HEK293 (cell line): ENCODE measurements at regions not wholly inside any gene's neighbourhood (a gene's known extent, or its start where the extent isn't known, plus 50 kb on each side); places are given as distances from the start of the nearest gene placed in this dataset.

ENCODE experiments used
- CTCF ChIA-PET: fragments of 350-600 bp; formaldehyde crosslinking; extraction: SDS; loops from one replicate; lab custom pipeline; 2021; ENCODE audit warnings: antibody characterized with exemption; lab: Yijun Ruan, JAX
- POLR2A ChIA-PET: fragments of 300-600 bp; formaldehyde crosslinking; extraction: SDS; loops from one replicate; lab custom pipeline; 2020; ENCODE audit warnings: antibody characterized with exemption, inconsistent platforms; lab: Yijun Ruan, JAX
- H3K27ac ChIP-seq: fragments of 200-500 bp; sonication (Bioruptor generic); 2 replicates; pipeline ENCODE4 v1.5.1; 2014; ENCODE audit warnings: low read depth, low read length, control low read depth, inconsistent platforms; ENCODE audit errors: extremely low read depth
- H3K36me3 ChIP-seq, 2 experiments: fragments of 200-500 bp in 1 of 2; sonication (Bioruptor generic) in 1 of 2; 1 replicate in 1 of 2; 2 replicates in 1 of 2; pipeline ENCODE4 v1.5.1; 2014 to 2017; ENCODE audit warnings: inconsistent platforms in 2 of 2, low read length in 2 of 2; ENCODE audit not compliant: control insufficient read depth in 2 of 2, insufficient read depth in 1 of 2
- H3K4me1 ChIP-seq: fragments of 200-500 bp; sonication (Bioruptor generic); 2 replicates; pipeline ENCODE4 v1.5.1; 2014; ENCODE audit warnings: mild to moderate bottlenecking, low read length, inconsistent platforms; ENCODE audit not compliant: control insufficient read depth, insufficient read depth
- H3K4me3 ChIP-seq: 2 replicates; pipeline ENCODE4 v1.5.1; 2011; ENCODE audit warnings: low read depth, mild to moderate bottlenecking, control low read depth, low read length, moderate library complexity
- H3K9me3 ChIP-seq: fragments of 200-500 bp; sonication (Bioruptor generic); 2 replicates; pipeline ENCODE4 v1.5.1; 2014; ENCODE audit warnings: low read depth, low read length, inconsistent platforms; ENCODE audit not compliant: control insufficient read depth, insufficient read depth
- KLF10 ChIP-seq: fragments of 450-650 bp; IDR thresholded peaks from 2 replicates; pipeline ENCODE4 v1.5.1; 2018; ENCODE audit warnings: missing biosample characterization, mild to moderate bottlenecking, missing genetic modification characterization
- RBAK ChIP-seq: fragments of 450-650 bp; formaldehyde crosslinking; IDR thresholded peaks from 2 replicates; pipeline ENCODE4 v1.5.1; 2016; ENCODE audit warnings: missing biosample characterization, missing genetic modification characterization
- SALL2 ChIP-seq: fragments of 450-650 bp; formaldehyde crosslinking; IDR thresholded peaks from 2 replicates; pipeline ENCODE4 v1.5.0; 2017; ENCODE audit warnings: missing biosample characterization, mild to moderate bottlenecking, missing genetic modification characterization, borderline replicate concordance
- YY1 ChIP-seq: fragments of 450-650 bp; formaldehyde crosslinking; IDR thresholded peaks from 2 replicates; pipeline ENCODE4 v1.5.1; 2018; ENCODE audit warnings: missing biosample characterization, missing genetic modification characterization
- ZNF133 ChIP-seq: fragments of 450-650 bp; formaldehyde crosslinking; IDR thresholded peaks from 2 replicates; pipeline ENCODE4 v1.5.1; 2016; ENCODE audit warnings: missing biosample characterization, missing genetic modification characterization
- ZNF521 ChIP-seq: fragments of 450-650 bp; formaldehyde crosslinking; IDR thresholded peaks from 2 replicates; pipeline ENCODE4 v1.5.1; 2017; ENCODE audit warnings: missing biosample characterization, mild to moderate bottlenecking, missing genetic modification characterization
- ZNF585B ChIP-seq: fragments of 450-650 bp; formaldehyde crosslinking; IDR thresholded peaks from 2 replicates; pipeline ENCODE4 v1.5.1; 2016; ENCODE audit warnings: missing biosample characterization, missing genetic modification characterization
- ZNF623 ChIP-seq: fragments of 450-650 bp; formaldehyde crosslinking; IDR thresholded peaks from 2 replicates; pipeline ENCODE4 v1.5.1; 2016; ENCODE audit warnings: missing biosample characterization, missing genetic modification characterization
- ZNF626 ChIP-seq: fragments of 450-650 bp; sonication (Bioruptor Pico); formaldehyde crosslinking; IDR thresholded peaks from 2 replicates; pipeline ENCODE4 v1.5.1; 2018; ENCODE audit warnings: missing biosample characterization, missing genetic modification characterization, inconsistent platforms
- ZNF707 ChIP-seq: fragments of 450-650 bp; formaldehyde crosslinking; IDR thresholded peaks from 2 replicates; pipeline ENCODE4 v1.5.1; 2016; ENCODE audit warnings: missing biosample characterization, missing genetic modification characterization
- ZNF76 ChIP-seq: fragments of 450-650 bp; formaldehyde crosslinking; IDR thresholded peaks from 2 replicates; pipeline ENCODE4; 2016; ENCODE audit warnings: low read depth, missing biosample characterization, missing genetic modification characterization, borderline replicate concordance
- TF ChIP-seq, protein P1 (sequence below): fragments of 450-650 bp; formaldehyde crosslinking; IDR thresholded peaks from 2 replicates; pipeline ENCODE4 v1.5.0; 2017; ENCODE audit warnings: missing biosample characterization, missing genetic modification characterization, borderline replicate concordance
- TF ChIP-seq, protein P2 (sequence below): fragments of 450-650 bp; formaldehyde crosslinking; conservative IDR thresholded peaks from 2 replicates; pipeline ENCODE4 v1.5.1; 2016; ENCODE audit warnings: low read depth, missing biosample characterization, missing genetic modification characterization
- TF ChIP-seq, protein P3 (sequence below): fragments of 450-650 bp; formaldehyde crosslinking; conservative IDR thresholded peaks from 2 replicates; pipeline ENCODE4 v1.5.1; 2016; ENCODE audit warnings: low read depth, missing biosample characterization, missing genetic modification characterization
- TF ChIP-seq, protein P4 (sequence below): fragments of 450-650 bp; formaldehyde crosslinking; IDR thresholded peaks from 2 replicates; pipeline ENCODE4 v1.5.1; 2017; ENCODE audit warnings: missing biosample characterization, missing genetic modification characterization
- TF ChIP-seq, protein P5 (sequence below): fragments of 450-650 bp; formaldehyde crosslinking; IDR thresholded peaks from 2 replicates; pipeline ENCODE4 v1.5.1; 2016; ENCODE audit warnings: missing biosample characterization, missing genetic modification characterization, low read depth
- TF ChIP-seq, protein P6 (sequence below): fragments of 450-650 bp; formaldehyde crosslinking; IDR thresholded peaks from 2 replicates; pipeline ENCODE4 v1.5.1; 2016; ENCODE audit warnings: missing biosample characterization, missing genetic modification characterization

DNA sequence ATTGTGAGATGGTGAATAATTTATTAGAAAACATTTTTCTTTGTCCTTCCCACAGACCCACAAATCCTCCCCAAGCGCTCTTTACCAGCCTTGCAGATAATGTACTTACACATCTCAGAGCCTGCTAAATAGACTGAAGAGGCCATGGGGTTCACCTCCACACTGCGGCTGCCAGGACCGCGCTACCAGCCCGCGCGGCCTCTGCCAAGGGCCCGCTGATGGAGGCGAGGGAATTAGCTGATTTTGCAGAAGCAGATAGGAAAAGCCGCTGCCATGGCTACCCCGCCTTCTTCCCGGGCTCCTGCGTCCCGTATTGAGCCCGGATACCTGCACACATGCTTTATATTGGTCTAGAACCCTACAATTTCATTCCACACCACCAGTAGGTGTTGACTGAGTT lies 248.0 kb upstream of the FOXD3 start:
- Histone ChIP-seq H3K36me3 (no peaks in the 10 kb centered on the region), H3K4me1 (no peaks in the 10 kb centered on the region), H3K4me3 (no peak overlapping the region), H3K27ac (no peak overlapping the region), H3K9me3 (no peaks in the 10 kb centered on the region)
- ChIA-PET CTCF (no interaction called here), POLR2A (no interaction called here)
- TF ChIP-seq, protein P1, sequence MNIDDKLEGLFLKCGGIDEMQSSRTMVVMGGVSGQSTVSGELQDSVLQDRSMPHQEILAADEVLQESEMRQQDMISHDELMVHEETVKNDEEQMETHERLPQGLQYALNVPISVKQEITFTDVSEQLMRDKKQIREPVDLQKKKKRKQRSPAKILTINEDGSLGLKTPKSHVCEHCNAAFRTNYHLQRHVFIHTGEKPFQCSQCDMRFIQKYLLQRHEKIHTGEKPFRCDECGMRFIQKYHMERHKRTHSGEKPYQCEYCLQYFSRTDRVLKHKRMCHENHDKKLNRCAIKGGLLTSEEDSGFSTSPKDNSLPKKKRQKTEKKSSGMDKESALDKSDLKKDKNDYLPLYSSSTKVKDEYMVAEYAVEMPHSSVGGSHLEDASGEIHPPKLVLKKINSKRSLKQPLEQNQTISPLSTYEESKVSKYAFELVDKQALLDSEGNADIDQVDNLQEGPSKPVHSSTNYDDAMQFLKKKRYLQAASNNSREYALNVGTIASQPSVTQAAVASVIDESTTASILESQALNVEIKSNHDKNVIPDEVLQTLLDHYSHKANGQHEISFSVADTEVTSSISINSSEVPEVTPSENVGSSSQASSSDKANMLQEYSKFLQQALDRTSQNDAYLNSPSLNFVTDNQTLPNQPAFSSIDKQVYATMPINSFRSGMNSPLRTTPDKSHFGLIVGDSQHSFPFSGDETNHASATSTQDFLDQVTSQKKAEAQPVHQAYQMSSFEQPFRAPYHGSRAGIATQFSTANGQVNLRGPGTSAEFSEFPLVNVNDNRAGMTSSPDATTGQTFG (tag by site-specific recombination) = no peak
- TF ChIP-seq, protein P2, sequence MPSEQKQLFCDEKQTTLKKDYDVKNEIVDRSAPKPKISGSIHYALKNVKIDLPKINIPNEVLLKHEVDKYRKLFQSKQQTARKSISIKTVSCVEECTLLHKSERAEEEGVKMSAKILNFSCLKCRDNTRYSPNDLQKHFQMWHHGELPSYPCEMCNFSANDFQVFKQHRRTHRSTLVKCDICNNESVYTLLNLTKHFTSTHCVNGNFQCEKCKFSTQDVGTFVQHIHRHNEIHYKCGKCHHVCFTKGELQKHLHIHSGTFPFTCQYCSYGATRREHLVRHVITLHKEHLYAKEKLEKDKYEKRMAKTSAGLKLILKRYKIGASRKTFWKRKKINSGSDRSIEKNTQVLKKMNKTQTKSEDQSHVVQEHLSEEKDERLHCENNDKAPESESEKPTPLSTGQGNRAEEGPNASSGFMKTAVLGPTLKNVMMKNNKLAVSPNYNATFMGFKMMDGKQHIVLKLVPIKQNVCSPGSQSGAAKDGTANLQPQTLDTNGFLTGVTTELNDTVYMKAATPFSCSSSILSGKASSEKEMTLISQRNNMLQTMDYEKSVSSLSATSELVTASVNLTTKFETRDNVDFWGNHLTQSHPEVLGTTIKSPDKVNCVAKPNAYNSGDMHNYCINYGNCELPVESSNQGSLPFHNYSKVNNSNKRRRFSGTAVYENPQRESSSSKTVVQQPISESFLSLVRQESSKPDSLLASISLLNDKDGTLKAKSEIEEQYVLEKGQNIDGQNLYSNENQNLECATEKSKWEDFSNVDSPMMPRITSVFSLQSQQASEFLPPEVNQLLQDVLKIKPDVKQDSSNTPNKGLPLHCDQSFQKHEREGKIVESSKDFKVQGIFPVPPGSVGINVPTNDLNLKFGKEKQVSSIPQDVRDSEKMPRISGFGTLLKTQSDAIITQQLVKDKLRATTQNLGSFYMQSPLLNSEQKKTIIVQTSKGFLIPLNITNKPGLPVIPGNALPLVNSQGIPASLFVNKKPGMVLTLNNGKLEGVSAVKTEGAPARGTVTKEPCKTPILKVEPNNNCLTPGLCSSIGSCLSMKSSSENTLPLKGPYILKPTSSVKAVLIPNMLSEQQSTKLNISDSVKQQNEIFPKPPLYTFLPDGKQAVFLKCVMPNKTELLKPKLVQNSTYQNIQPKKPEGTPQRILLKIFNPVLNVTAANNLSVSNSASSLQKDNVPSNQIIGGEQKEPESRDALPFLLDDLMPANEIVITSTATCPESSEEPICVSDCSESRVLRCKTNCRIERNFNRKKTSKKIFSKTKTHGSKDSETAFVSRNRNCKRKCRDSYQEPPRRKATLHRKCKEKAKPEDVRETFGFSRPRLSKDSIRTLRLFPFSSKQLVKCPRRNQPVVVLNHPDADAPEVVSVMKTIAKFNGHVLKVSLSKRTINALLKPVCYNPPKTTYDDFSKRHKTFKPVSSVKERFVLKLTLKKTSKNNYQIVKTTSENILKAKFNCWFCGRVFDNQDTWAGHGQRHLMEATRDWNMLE = no peak
- TF ChIP-seq YY1 (no peak), KLF10 (tag by site-specific recombination) (no peak), ZNF76 (tag by site-specific recombination) (no peak), ZNF626 (no peak), ZNF585B (tag by site-specific recombination) (no peak), ZNF521 (tag by site-specific recombination) (no peak), RBAK (no peak), SALL2 (tag by site-specific recombination) (no peak), ZNF133 (tag by site-specific recombination) (no peak), ZNF707 (tag by site-specific recombination) (no peak), ZNF623 (no peak)
- TF ChIP-seq, protein P3, sequence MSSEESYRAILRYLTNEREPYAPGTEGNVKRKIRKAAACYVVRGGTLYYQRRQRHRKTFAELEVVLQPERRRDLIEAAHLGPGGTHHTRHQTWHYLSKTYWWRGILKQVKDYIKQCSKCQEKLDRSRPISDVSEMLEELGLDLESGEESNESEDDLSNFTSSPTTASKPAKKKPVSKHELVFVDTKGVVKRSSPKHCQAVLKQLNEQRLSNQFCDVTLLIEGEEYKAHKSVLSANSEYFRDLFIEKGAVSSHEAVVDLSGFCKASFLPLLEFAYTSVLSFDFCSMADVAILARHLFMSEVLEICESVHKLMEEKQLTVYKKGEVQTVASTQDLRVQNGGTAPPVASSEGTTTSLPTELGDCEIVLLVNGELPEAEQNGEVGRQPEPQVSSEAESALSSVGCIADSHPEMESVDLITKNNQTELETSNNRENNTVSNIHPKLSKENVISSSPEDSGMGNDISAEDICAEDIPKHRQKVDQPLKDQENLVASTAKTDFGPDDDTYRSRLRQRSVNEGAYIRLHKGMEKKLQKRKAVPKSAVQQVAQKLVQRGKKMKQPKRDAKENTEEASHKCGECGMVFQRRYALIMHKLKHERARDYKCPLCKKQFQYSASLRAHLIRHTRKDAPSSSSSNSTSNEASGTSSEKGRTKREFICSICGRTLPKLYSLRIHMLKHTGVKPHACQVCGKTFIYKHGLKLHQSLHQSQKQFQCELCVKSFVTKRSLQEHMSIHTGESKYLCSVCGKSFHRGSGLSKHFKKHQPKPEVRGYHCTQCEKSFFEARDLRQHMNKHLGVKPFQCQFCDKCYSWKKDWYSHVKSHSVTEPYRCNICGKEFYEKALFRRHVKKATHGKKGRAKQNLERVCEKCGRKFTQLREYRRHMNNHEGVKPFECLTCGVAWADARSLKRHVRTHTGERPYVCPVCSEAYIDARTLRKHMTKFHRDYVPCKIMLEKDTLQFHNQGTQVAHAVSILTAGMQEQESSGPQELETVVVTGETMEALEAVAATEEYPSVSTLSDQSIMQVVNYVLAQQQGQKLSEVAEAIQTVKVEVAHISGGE (tag by site-specific recombination) = no peak
- TF ChIP-seq, protein P4, sequence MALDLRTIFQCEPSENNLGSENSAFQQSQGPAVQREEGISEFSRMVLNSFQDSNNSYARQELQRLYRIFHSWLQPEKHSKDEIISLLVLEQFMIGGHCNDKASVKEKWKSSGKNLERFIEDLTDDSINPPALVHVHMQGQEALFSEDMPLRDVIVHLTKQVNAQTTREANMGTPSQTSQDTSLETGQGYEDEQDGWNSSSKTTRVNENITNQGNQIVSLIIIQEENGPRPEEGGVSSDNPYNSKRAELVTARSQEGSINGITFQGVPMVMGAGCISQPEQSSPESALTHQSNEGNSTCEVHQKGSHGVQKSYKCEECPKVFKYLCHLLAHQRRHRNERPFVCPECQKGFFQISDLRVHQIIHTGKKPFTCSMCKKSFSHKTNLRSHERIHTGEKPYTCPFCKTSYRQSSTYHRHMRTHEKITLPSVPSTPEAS (tag by site-specific recombination) = no peak
- TF ChIP-seq, protein P5, sequence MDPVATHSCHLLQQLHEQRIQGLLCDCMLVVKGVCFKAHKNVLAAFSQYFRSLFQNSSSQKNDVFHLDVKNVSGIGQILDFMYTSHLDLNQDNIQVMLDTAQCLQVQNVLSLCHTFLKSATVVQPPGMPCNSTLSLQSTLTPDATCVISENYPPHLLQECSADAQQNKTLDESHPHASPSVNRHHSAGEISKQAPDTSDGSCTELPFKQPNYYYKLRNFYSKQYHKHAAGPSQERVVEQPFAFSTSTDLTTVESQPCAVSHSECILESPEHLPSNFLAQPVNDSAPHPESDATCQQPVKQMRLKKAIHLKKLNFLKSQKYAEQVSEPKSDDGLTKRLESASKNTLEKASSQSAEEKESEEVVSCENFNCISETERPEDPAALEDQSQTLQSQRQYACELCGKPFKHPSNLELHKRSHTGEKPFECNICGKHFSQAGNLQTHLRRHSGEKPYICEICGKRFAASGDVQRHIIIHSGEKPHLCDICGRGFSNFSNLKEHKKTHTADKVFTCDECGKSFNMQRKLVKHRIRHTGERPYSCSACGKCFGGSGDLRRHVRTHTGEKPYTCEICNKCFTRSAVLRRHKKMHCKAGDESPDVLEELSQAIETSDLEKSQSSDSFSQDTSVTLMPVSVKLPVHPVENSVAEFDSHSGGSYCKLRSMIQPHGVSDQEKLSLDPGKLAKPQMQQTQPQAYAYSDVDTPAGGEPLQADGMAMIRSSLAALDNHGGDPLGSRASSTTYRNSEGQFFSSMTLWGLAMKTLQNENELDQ (tag by site-specific recombination) = no peak
- TF ChIP-seq, protein P6, sequence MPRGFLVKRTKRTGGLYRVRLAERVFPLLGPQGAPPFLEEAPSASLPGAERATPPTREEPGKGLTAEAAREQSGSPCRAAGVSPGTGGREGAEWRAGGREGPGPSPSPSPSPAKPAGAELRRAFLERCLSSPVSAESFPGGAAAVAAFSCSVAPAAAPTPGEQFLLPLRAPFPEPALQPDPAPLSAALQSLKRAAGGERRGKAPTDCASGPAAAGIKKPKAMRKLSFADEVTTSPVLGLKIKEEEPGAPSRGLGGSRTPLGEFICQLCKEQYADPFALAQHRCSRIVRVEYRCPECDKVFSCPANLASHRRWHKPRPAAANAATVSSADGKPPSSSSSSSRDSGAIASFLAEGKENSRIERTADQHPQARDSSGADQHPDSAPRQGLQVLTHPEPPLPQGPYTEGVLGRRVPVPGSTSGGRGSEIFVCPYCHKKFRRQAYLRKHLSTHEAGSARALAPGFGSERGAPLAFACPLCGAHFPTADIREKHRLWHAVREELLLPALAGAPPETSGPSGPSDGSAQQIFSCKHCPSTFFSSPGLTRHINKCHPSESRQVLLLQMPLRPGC = no peak
